ENCODE measurements at regions not wholly inside any gene's neighbourhood (a gene's known extent, or its start where the extent isn't known, plus 50 kb on each side); places are given as distances from the start of the nearest gene placed in this dataset.

- ChIA-PET POLR2A (no interaction called here), CTCF (no interaction called here)
- no peak for DNase-seq (ENCODE audit: low read depth, low spot score)
- TF ChIP-seq POLR2AphosphoS5 (IDR thresholded peaks at IDR 0.05; ENCODE audit: low read depth, low read length) (no peak), TCF7L2 (IDR thresholded peaks at IDR 0.05; ENCODE audit: low read depth, low read length) (no peak), REST (IDR thresholded peaks at IDR 0.05; ENCODE audit: insufficient read depth in 1 of 2, low read depth in 2 of 2, low read length in 1 of 2) (no peak), CTCF (IDR thresholded peaks at IDR 0.05) (no peak), SIN3A (IDR thresholded peaks at IDR 0.05; ENCODE audit: borderline replicate concordance, insufficient read depth, low read depth, low read length) (no peak)
- Histone ChIP-seq H3K9me3 (ENCODE audit: control insufficient read depth, insufficient read depth, low read depth, low read length) (no peaks in the 10 kb centered on the region), H3K4me3 (ENCODE audit: low read depth in 2 of 2, low read length in 2 of 2) (no peak overlapping the region), H3K27me3 (ENCODE audit: control insufficient read depth, insufficient read depth, low read length) (peaks cover 4% of the 10 kb centered on the region; the same call in 1 of the 2 replicates), H3K36me3 (ENCODE audit: control insufficient read depth, insufficient read depth, low read length) (no peaks in the 10 kb centered on the region), H3K27ac (ENCODE audit: low read length) (no peak overlapping the region), H3K4me1 (ENCODE audit: control insufficient read depth, insufficient read depth, low read length) (no peaks in the 10 kb centered on the region)
- in situ Hi-C loops (cut with HindIII; ENCODE audit: low pct_unique_long_range_greater_than_20kb, low sequenced_read_pairs) (no loop called here), intact Hi-C loops (cut with micrococcal nuclease; ENCODE audit: unreplicated experiment) (no loop called here)
- no TSS peak for BruUV-seq (replicated peaks)
- ATAC-seq = no peak
Measured at GRCh38 chr20:5426026-5426425, 109.3 kb upstream of the PROKR2 start.

DNA sequence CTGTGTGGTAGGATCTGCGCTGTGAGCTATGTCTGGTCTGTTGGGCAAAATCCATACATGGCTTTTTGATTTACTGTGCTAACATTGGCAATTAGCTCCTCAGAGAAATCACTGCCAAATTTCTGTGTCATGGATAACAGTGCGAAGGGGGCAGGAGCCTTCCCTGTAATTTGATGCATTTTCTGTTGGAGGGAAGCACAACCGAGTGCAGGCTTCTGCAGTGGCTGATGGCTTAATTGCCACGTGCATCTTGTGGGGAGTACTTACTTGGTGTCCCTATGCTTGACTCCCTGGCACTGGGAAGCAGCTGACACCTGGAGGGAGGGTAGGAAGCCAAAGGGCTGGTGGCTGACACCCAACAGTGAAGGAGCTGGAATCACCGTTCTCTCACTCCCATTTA, 99.3 kb upstream of the PROKR2 start:
- POLR2A ChIA-PET = no interaction called here
- intact Hi-C loops (cut with micrococcal nuclease; ENCODE audit: unreplicated experiment) (no loop called here), in situ Hi-C loops (cut with HindIII; ENCODE audit: low pct_unique_long_range_greater_than_20kb, low sequenced_read_pairs) (no loop called here)
- peaks cover 5% of the 10 kb centered on the region for H3K27me3 ChIP-seq (ENCODE audit: control insufficient read depth, insufficient read depth, low read length)
- CTCF ChIA-PET = no interaction called here
- no peak overlapping the region for H3K4me3 ChIP-seq (ENCODE audit: low read depth in 2 of 2, low read length in 2 of 2)
- TF ChIP-seq POLR2AphosphoS5 (IDR thresholded peaks at IDR 0.05; ENCODE audit: low read depth, low read length) = no peak
- TF ChIP-seq SIN3A (IDR thresholded peaks at IDR 0.05; ENCODE audit: borderline replicate concordance, insufficient read depth, low read depth, low read length) = no peak
- TF ChIP-seq CTCF (IDR thresholded peaks at IDR 0.05) = no peak
- no peak for TF ChIP-seq REST (IDR thresholded peaks at IDR 0.05; ENCODE audit: insufficient read depth in 1 of 2, low read depth in 2 of 2, low read length in 1 of 2)
- no peak for TF ChIP-seq TCF7L2 (IDR thresholded peaks at IDR 0.05; ENCODE audit: low read depth, low read length)
- no peak overlapping the region for H3K27ac ChIP-seq (ENCODE audit: low read length)
- BruUV-seq (replicated peaks) = no TSS peak
- no peaks in the 10 kb centered on the region for H3K36me3 ChIP-seq (ENCODE audit: control insufficient read depth, insufficient read depth, low read length)
- ATAC-seq (no peak), DNase-seq (ENCODE audit: low read depth, low spot score) (no peak)
- H3K9me3 ChIP-seq (ENCODE audit: control insufficient read depth, insufficient read depth, low read depth, low read length) = no peaks in the 10 kb centered on the region
- H3K4me1 ChIP-seq (ENCODE audit: control insufficient read depth, insufficient read depth, low read length) = no peaks in the 10 kb centered on the region
